CD4-positive, alpha-beta T cell (primary cell): ENCODE measurements at regions not wholly inside any gene's neighbourhood (a gene's known extent, or its start where the extent isn't known, plus 50 kb on each side); places are given as distances from the start of the nearest gene placed in this dataset.

Experiments
- ATAC-seq: fragments of 200-7000 bp; cut with Tn5 transposase; one replicate; pipeline ENCODE4 v1.10.0; 2022; ENCODE audit warnings: mild to moderate bottlenecking; ENCODE audit not compliant: poor library complexity
- CTCF ChIA-PET: fragments of 350-600 bp; sonication (Branson Sonifier 250); formaldehyde crosslinking; loops from one replicate; lab custom pipeline; 2021; ENCODE audit warnings: antibody characterized with exemption, inconsistent platforms; lab: Charles Lee
- POLR2A ChIA-PET: fragments of 350-600 bp; sonication (Branson Sonifier 250); formaldehyde crosslinking; loops from one replicate; lab custom pipeline; 2021; ENCODE audit warnings: antibody characterized with exemption, inconsistent platforms; lab: Charles Lee
- DNase-seq, 14 experiments: peaks; one replicate each; pipeline ENCODE4 v3.0.0-alpha.2; 2013 to 2020; ENCODE audit warnings: mixed read lengths in 2 of 14
- H3K27ac ChIP-seq, 2 donors: one replicate each; pipeline versions ENCODE4 v1.5.1 to v1.7.0; 2013; ENCODE audit warnings: low read length in 2 of 2, low read depth in 1 of 2, mild to moderate bottlenecking in 1 of 2
- H3K27me3 ChIP-seq, 2 experiments: 1 replicate in 1 of 2; 2 replicates in 1 of 2; pipeline versions ENCODE4 v1.6.1 to v1.7.0; 2013; ENCODE audit warnings: low read length in 2 of 2, control low read depth in 1 of 2, mild to moderate bottlenecking in 1 of 2, moderate library complexity in 1 of 2; ENCODE audit not compliant: insufficient read depth in 2 of 2, control insufficient read depth in 1 of 2
- H3K36me3 ChIP-seq: one replicate; pipeline ENCODE4 v1.6.1; 2013; ENCODE audit warnings: low read length, control low read depth; ENCODE audit not compliant: insufficient read depth
- H3K4me1 ChIP-seq: one replicate; pipeline ENCODE4 v1.6.1; 2013; ENCODE audit warnings: low read length, control low read depth; ENCODE audit not compliant: insufficient read depth
- H3K4me3 ChIP-seq: one replicate; pipeline ENCODE4 v1.5.1; 2013; ENCODE audit warnings: mild to moderate bottlenecking, low read length, moderate library complexity
- H3K9me3 ChIP-seq, 2 experiments: 1 replicate in 1 of 2; 2 replicates in 1 of 2; pipeline versions ENCODE4 v1.6.1 to v1.7.0; 2013; ENCODE audit warnings: low read length in 2 of 2, mild to moderate bottlenecking in 2 of 2, control low read depth in 1 of 2, moderate library complexity in 1 of 2; ENCODE audit not compliant: control insufficient read depth in 1 of 2, insufficient read depth in 1 of 2
- H3K27ac Mint-ChIP-seq: one replicate; pipeline ENCODE4 v1.8.0; 2020; ENCODE audit warnings: mixed read lengths
- H3K27me3 Mint-ChIP-seq: one replicate; pipeline ENCODE4 v1.8.0; 2021; ENCODE audit warnings: mixed read lengths
- H3K36me3 Mint-ChIP-seq: one replicate; pipeline ENCODE4 v1.8.0; 2021; ENCODE audit warnings: low read depth, mixed read lengths
- H3K4me1 Mint-ChIP-seq: one replicate; pipeline ENCODE4 v1.8.0; 2021; ENCODE audit warnings: low read depth, mixed read lengths
- H3K4me3 Mint-ChIP-seq: one replicate; pipeline ENCODE4 v1.8.0; 2020; ENCODE audit warnings: mild to moderate bottlenecking, mixed read lengths
- H3K9me3 Mint-ChIP-seq: one replicate; pipeline ENCODE4 v1.8.0; 2020; ENCODE audit warnings: mixed read lengths
- intact Hi-C, 2 experiments: fragments of 100-400 bp; cut with DNase I in 1 of 2; cut with micrococcal nuclease in 1 of 2; formaldehyde crosslinking; loops; one replicate each; pipeline versions ENCODE4 v1.15.1 to v1.9.0; 2023 to 2025; cut with DNase I, micrococcal nuclease
- TF ChIP-seq, protein P1 (sequence below): fragments of 200-600 bp; IDR thresholded peaks from one replicate; pipeline ENCODE4 v1.8.0; 2022; ENCODE audit warnings: antibody characterized with exemption, mild to moderate bottlenecking

DNA sequence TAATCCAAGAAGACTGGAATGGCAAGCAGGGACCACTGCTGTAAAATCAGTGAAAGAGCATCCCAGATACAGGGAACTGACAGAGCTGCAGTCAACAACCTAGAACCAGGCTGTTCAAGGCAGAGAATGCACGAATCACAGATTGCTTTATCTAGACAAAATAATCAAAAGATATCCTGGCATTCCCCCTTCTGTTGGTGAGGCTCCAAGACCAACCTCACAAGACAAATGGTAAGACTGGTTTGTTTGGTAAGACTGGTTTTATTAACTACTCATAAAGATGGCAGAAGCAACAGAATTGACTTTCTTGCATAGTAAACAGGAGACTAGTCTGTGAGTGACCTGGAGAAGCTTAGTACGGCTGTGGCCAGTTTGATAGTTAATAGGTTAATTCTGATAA, 88.8 kb upstream of the AHI1 start:
- TF ChIP-seq, protein P1, sequence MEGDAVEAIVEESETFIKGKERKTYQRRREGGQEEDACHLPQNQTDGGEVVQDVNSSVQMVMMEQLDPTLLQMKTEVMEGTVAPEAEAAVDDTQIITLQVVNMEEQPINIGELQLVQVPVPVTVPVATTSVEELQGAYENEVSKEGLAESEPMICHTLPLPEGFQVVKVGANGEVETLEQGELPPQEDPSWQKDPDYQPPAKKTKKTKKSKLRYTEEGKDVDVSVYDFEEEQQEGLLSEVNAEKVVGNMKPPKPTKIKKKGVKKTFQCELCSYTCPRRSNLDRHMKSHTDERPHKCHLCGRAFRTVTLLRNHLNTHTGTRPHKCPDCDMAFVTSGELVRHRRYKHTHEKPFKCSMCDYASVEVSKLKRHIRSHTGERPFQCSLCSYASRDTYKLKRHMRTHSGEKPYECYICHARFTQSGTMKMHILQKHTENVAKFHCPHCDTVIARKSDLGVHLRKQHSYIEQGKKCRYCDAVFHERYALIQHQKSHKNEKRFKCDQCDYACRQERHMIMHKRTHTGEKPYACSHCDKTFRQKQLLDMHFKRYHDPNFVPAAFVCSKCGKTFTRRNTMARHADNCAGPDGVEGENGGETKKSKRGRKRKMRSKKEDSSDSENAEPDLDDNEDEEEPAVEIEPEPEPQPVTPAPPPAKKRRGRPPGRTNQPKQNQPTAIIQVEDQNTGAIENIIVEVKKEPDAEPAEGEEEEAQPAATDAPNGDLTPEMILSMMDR: no peak
- no peaks in the 10 kb centered on the region for H3K36me3 Mint-ChIP-seq
- no peak overlapping the region for H3K27ac Mint-ChIP-seq
- no peak overlapping the region for H3K4me3 Mint-ChIP-seq
- Histone ChIP-seq H3K27me3 (no peaks in the 10 kb centered on the region), H3K36me3 (no peaks in the 10 kb centered on the region), H3K9me3 (peaks cover 0 to 4% of the 10 kb centered on the region in 2 experiments), H3K4me3 (no peak overlapping the region), H3K27ac (no peak overlapping the region), H3K4me1 (peaks cover 2% of the 10 kb centered on the region)
- ATAC-seq (no peak), DNase-seq (no peak)
- POLR2A ChIA-PET: no interaction called here
- H3K9me3 Mint-ChIP-seq: no peaks in the 10 kb centered on the region
- peaks cover 11% of the 10 kb centered on the region for H3K4me1 Mint-ChIP-seq
- CTCF ChIA-PET: no interaction called here
- intact Hi-C loops: no loop called here
- H3K27me3 Mint-ChIP-seq: no peaks in the 10 kb centered on the region

DNA sequence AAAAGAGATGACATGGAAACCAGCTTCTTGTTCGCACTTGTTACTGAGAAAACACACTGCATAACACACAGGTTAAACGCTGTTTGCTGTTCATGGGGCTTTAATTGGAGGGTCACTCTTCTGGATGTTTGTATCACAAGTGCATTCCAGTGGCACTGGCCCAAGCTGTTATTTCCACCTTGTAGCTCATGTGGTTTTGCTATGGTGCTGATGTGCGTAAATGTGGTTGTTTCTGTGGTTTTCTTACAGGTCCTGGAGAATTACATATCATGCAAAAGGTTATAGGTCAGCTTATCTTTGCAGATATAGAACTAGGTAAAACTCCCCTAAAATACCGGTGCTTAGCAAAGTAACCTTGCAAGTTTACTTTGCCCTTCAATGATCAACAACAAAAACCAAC, 89.3 kb upstream of the AHI1 start:
- H3K4me1 Mint-ChIP-seq: peaks cover 11% of the 10 kb centered on the region
- ChIA-PET CTCF (no interaction called here), POLR2A (no interaction called here)
- intact Hi-C loops: no loop called here
- H3K4me1 ChIP-seq: peaks cover 2% of the 10 kb centered on the region
- no peak overlapping the region for H3K27ac Mint-ChIP-seq
- TF ChIP-seq, protein P1: no peak
- no peaks in the 10 kb centered on the region for H3K9me3 Mint-ChIP-seq
- no peaks in the 10 kb centered on the region for H3K36me3 ChIP-seq
- no peaks in the 10 kb centered on the region for H3K27me3 Mint-ChIP-seq
- H3K27me3 ChIP-seq: no peaks in the 10 kb centered on the region
- peaks cover 0 to 4% of the 10 kb centered on the region in 2 experiments for H3K9me3 ChIP-seq
- DNase-seq (peak in 3 of 14 experiments; percentile 13 to 44 (median 26)), ATAC-seq (no peak)
- H3K4me3 Mint-ChIP-seq: no peak overlapping the region
- no peak overlapping the region for H3K27ac ChIP-seq
- no peaks in the 10 kb centered on the region for H3K36me3 Mint-ChIP-seq
- H3K4me3 ChIP-seq: no peak overlapping the region

DNA sequence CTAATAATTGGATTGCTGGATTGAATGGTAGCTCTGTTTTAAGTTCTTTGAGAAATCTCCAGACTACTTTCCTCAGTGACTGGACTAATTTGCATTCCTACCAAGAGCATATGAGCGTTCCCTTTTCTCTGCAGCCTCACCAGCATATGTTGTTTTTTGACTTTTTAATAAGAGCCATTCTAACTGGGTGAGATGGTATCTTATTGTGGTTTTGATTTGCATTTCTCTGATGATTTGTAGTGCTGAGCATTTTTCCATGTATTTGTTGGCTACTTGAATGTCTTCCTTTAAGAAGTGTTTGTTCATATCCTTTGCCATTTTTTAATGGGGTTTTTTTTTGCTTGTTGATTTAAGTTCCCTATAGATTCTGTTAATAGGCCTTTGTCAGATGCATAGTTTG, 94.7 kb upstream of the AHI1 start:
- Histone ChIP-seq H3K36me3 (no peaks in the 10 kb centered on the region), H3K27me3 (no peaks in the 10 kb centered on the region), H3K9me3 (peaks cover 0 to 4% of the 10 kb centered on the region in 2 experiments), H3K27ac (no peak overlapping the region), H3K4me1 (no peaks in the 10 kb centered on the region), H3K4me3 (no peak overlapping the region)
- Mint-ChIP-seq H3K27me3 (no peaks in the 10 kb centered on the region), H3K36me3 (no peaks in the 10 kb centered on the region), H3K4me1 (peaks cover under 1% of the 10 kb centered on the region), H3K9me3 (no peaks in the 10 kb centered on the region), H3K27ac (no peak overlapping the region), H3K4me3 (no peak overlapping the region)
- CTCF ChIA-PET: interaction anchor here (1.4 kb wide), 1 partner anchor 9 kb away, joined by 5 read pairs; no protein-coding TSS in a partner anchor
- POLR2A ChIA-PET: no interaction called here
- DNase-seq: no peak
- intact Hi-C loops: no loop called here
- TF ChIP-seq, protein P1: no peak
- ATAC-seq: no peak
